HG03280 (cell line): ENCODE measurements at regions not wholly inside any gene's neighbourhood (a gene's known extent, or its start where the extent isn't known, plus 50 kb on each side); places are given as distances from the start of the nearest gene placed in this dataset.
"Not testable (repeated sequence)": the region's sequence is repeated elsewhere in the genome, so short reads cannot be mapped to it uniquely, and the experiment has no call there.

ENCODE experiments used
- ATAC-seq: cut with Tn5 transposase; IDR thresholded peaks from one replicate; pipeline ENCODE4 v1.9.1; 2021; ENCODE audit warnings: mild to moderate bottlenecking, moderate library complexity; ENCODE audit not compliant: unreplicated experiment

DNA sequence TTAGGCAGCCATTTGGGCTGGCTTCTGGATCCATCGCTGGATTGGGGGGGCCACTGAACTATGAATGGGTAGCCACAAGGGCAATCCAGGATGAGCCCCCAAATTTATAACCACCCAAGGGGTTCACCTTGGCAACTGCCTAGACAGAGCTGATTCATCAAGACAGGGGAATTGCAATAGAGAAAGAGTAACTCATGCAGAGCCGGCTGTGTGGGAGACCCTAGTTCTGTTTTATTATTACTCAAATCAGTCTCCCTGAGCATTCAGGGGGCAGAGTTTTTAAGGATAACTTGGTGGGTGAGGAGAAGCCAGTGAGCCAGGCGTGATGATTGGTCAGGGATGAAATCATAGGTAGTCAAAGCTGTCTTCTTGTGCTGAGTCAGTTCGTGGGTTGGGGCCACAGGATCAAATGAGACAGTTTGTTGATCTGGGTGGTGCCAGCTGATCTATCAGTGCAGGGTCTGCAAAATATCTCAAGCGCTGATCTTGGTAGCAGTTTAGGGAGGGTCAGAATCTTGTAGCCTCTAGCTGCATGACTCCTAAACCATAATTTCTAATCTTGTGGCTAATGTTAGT is 57.9 kb downstream of the DNAJB9 start:
- ATAC-seq, result no peak

DNA sequence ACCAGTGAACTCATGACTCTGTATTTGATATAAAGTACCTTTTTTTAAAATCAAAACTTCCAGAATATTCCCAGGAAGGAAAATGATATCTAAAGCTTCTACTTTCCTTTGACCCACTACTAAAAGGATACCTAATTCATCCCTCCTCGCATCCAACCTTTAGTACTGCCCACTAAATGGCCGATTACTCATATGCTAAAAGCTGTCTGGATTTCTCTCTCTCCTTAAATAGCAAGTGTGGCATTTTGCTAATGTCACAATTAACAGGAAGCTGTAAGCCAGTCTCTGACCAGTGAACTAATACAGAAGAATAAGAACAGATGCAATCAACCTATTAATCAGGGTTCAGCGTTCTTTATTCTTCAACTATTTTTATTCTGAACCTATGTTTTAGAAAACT is 59.0 kb downstream of the DNAJB9 start:
- ATAC-seq, result no peak

DNA sequence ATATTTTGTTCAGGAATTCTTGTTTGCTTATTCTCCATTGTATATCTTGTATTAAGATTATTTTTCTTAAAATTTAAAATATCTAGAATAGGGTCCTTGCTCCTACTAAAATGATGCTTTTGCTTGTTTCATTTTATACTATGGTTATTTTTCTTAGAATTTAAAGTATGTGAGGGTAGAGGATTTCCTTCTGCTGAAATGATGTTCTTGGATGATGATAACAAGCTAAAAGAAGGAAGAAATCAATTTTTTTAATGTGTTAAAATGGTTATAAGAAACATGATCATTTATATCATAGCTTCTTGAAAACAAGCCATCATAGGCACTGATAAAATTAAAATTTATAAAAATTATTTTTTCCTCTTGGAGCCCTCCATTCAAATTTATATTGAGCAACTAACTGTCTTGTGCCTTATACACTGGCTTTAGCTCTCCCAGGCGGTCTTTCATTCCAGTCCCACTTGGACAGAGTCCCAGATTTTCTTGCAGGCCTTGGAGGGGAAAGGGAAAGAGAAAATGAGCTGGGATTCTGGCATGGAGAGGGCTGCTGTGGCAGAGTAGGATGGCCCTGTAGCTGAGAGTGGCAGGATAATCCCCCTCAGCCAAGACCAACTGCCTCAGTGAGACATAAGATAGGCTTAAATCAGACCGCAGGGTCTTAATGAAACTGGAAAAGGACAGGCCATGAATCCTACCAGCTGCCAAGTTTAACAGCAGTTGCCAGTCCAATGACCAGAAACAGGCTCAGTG is 60.2 kb downstream of the DNAJB9 start:
- no peak for ATAC-seq

DNA sequence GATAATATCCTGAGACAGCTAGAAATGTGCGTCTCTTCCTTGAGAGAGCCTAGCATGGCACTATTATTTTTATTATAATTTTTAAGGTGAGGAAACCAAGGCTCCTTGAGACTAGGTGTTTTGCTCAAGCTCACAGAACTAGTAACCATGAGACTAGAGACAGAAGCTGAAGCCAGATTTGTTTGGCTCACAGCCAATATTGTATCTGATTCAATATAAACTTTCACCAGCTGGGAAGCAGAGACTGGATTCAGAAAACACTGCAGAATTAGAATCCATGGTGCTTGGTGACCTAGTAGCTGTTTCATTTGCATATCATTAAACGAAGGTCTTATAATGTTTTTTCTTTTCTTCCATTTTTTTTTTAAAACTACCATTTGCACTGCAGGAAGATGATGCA is 64.4 kb downstream of the DNAJB9 start:
- ATAC-seq, result no peak

DNA sequence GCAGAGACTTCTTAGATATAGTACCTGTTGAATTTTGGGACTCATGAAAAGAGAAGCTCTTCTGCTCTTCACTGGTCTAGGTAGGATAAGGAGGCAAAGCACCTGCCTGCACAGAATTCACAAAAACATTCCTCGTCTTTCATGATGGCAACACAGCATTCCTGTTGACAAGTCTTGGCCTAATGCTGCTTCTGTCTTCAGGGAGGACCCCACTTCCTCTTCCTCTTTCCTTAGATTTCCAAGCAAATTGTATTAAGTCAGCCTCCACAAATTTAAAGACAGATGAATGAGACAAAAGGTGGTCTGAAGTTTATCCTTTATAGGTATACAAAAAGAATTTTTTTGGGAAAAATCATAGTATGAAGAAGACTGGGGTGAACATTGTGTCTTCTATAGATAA is 64.9 kb downstream of the DNAJB9 start:
- ATAC-seq, result no peak

DNA sequence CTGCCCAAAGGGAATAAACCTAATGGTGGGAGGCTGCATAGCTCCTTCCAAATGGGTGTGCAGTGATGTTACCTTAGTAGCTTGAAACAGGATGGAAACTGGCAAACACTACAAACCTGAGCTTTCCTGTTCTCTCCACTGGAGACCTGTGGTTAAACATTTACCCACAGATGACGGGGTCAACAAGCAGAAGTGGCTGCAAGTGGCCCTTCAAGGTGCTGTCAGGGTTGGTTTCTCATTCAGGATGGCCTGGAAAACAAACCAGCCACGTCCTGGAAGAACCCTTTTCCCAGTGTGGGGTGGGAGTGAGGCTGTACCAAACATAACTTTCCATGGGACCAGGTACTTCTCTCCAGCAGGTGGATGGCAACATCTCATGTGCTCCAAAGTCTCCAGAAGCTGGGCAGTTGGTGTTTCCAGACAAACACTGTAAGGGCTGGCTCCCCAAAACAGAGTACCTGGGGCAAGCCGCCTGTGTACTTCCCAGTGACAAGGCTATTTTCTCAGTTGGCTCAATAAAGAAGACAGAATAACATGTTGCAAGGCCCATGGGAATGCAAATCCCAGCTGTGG is 67.5 kb downstream of the DNAJB9 start:
- no peak for ATAC-seq

DNA sequence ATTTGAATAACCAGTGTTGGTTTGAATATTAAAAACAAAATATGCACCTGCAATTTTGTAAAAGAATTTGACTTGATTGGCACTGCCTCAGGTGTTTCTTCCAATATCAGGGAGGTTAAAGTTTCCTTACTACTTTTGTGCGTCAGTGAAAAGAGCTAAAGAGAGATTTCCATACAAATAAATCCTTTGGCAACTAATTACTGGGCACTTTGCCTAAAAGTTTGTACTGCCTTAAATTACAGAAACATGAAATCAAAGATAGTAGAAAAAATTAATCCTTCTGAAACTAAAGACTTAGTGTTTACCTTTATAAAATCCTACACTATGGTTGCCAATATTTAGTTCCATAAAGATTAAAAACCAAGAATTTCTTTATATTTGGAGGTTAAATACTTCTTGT is 72.5 kb downstream of the DNAJB9 start:
- ATAC-seq, result no peak

DNA sequence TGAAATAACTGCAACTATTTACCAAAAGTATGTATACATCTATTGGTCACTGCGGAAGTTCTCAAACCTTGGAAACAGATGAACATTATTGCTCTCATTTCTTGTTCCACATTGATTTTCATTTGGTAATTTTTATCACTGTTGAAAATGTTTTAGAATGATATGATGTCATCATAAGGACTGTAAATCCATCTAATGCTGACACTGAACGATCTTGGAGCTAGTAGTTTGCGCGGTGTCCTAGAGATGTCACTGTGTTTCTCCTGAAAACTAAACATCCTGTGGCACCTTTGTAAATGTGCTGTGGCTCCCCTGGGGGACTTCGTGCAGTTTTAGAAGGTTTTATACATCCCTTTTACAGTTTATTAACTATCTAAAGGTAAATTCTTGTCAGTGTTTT is 73.5 kb downstream of the DNAJB9 start:
- ATAC-seq, result no peak

DNA sequence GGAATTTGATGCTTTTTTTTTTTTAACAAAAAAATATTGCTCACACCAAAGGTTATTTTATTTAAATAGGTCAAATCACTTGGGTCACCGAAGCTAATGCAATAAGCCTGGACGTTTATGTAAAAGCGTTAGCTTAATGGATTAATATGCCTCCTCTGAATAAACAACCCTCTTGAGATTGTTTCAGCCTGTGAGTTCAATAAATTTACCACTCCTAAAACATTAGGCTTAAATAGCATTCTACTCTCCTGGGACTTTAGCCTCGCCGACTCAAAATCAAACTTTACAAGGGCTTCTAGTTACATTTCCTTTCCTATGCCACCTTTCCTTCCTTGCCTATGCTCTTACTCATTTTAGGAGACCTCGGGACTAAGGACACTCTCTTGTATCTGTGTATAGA is 79.3 kb downstream of the DNAJB9 start:
- ATAC-seq, result no peak

DNA sequence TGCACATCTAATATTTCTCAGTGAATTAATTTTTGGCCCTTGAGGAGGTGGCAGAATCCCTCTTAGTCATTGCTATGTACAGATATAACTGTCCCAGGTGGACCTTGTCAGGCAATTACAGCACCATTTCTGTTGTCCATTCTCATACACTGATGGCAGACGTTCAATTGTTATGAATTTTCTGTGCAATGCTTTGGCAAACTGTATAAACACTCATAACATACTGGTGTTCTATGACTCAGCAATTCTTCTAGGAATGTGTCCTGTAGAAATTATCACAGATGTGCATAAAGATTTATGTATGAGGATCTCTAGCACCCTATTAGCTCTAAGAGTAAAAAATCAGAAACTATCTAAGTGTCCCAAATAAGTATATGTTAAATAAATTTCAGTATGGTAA is 80.8 kb downstream of the DNAJB9 start:
- no peak for ATAC-seq

DNA sequence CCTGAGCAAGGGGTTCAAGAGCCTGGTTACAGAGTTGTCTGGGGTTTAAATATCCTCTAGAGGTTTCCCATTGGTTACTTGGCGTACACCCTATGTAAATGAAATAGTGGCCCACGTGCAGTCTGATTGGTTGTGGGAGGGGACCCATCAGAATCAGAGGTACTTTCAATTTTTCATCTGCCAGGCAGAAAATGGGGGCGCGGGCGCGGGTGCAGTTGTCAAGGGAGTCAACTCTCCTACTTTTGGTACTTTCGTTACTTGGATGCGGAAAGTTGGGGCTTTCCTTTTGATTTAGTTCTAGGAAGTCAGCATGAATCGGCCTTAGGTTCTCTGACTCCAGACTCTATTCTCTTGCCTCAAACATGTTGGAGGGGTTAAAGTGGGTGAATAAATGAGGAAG is 83.2 kb downstream of the DNAJB9 start:
- ATAC-seq, result no peak

DNA sequence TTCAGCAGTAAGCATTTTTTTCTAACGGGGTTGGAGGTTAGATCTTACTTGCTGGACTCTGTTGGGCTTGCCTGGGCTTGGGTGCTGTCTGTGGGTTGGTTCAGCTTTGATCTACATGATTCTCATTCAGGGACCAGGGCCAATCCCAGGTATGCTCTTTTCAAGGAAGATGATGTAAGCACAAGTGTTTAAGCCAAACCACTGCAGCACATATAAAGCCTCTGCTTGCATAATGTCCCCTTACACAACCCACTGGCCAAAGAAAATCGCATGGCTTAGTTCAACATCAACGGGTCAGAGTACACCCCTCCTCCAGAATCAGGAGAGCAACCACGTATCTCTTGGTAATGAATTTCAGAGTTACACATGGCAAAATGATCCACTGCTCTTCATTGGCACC is 83.9 kb downstream of the DNAJB9 start:
- ATAC-seq, result no peak

DNA sequence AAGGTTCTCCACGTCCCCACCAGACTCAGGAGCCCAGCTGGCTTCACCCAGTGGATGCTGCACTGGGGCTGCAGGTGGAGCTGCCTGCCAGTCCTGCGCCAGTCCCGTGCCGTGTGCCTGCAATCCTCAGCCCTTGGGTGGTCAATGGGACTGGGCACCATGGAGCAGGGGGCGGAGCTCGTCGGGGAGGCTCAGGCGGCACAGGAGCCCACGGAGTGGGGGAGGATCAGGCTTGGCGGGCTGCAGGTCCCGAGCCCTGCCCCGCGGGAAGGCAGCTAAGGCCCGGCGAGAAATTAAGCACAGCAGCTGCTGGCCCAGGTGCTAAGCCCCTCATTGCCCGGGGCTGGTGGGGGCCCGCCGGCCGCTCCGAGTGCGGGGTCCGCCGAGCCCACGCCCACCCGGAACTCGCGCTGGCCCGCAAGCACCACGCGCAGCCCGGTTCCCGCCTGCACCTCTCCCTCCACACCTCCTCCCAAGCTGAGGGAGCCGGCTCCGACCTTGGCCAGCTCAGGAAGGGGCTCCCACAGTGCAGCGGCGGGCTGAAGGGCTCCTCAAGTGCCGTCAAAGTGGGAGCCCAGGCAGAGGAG is 87.6 kb downstream of the DNAJB9 start:
- not testable (repeated sequence) for ATAC-seq

DNA sequence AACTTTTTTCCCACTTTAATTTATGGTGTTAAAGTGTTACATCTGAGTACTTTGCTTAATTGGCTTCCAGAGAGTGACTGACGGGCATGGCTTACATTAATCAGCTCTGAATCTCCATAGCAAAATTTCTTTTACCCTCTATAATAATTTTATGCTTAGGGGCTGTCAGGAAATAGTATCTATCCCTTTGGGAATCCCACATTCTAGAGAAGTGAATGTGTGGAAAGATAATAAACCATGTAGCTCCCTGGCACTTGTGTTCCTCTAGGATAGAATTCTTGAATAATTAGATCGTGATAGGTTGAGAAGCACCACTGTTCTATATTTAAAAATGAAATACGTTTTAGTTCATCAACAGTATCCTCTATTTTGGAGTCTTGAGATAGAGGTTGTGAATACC is 89.6 kb downstream of the DNAJB9 start:
- no peak for ATAC-seq

DNA sequence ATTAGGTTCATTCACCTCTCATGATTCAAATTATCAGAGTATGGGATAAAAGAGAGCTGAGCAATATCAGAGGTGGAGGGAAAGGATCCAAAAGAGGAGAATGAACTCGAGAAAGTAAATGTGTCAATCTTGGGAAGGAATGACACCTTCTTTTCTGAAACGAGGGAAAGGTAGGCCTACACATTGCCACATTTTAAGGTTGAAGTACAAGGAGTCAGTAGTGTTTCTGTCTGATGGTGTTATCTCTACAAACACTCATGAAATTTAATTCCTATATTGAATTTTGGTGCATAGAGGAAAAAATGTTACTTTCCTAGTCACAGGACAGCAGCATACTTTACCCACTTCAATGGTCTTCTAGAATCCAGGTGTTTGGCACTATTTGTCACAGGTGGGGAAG is 90.2 kb downstream of the DNAJB9 start:
- no peak for ATAC-seq

DNA sequence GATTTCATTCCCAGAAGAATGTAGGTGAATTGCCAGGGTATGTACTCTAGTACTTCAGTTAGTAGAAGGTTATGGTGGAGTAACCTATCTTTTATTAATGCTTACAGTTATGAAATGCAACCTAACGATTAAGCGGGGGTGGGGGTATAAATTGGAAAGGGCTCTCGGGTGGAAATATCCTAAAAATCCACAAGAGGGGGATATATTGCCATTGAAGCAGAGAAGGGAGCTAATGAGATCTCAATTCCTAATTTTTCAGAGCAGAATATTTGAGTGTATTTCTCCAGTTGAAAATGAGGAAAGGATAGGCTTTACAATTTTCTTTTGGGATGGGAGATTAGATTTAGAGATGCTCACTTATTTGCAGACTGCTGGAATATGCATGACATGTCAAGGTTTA is 90.8 kb downstream of the DNAJB9 start:
- ATAC-seq, result no peak

DNA sequence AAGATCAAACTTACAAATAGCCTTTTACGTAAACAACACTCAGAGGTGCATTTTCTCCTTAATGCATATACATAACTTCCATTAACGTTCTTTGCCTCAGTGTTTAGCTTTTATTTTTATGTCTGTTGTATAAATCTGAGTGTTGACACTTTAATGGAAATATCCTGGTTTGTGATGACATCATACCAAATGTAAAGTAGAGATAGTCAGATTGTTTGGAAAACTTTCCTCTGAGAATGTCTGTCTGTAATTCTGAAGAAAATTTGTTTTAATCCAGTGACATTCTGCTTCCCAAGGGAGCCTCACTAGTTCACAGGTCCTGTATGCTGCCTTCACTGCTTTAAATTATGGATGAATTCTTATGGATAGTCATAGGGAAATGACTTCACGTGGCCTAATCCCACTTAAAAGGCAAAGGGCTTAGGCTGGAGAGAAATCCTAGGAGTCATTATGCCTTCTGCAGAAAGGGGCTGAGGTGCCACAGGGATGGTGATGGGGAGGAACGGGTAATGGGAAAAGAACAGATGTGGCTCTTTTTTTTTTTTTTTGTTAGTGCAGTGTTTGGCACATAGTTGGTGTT is 93.2 kb downstream of the DNAJB9 start:
- ATAC-seq, result no peak

DNA sequence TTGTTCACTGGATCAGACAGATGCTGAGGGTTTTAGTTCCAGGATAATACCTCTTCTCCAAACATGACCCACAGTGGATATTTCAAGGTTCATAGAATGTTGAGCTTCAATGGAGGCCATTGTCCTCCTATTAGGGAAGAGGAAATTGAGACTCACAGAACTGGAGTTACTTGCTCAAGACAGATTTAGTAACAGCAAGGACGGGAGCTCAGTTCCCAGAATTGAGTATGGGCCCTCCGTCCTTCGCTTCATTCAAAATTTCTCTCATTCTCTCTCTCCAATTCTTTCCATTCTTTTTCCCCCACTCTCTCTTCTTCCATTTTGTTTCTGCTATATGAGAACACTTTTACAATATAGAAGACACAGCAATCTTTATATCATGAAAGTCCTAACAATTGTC is 94.0 kb downstream of the DNAJB9 start:
- ATAC-seq, result no peak

DNA sequence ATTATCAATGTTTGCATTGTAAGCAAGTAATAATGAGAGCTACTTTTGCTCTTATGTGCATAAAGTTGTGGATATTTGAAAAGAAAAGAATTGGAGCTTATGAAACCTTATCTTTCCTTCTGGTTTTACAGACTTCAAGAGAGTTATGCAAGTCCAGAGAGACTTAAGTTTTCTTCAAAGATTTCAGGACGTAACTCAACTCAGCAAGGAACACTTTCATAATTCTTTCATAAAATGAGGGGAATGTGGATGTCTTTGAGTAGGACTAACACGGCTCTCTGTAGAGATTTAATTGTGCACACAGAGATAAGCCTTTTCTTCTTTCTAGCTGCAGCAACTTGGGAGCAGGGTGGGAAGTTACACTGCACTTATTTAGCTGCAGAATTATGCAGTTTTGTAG is 97.5 kb downstream of the DNAJB9 start:
- no peak for ATAC-seq

DNA sequence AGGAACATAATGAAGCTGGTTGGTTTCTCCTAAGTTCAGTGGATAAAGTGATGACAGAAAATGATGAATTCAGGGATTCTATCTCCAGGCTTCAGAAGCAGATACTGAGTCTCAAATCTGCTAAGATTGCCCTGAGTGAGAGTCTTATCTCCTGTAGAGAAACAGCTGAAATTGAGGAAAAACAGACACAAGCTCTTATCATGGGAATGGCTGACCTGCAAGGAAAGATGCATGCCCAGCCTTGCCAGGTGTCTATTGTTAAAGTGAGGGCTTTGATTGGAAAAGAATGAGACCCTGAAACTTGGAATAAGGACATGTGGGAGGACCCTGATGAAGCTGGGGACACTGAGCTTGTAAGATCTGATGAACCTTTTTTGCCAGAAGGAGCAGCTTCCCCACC is 100.3 kb downstream of the DNAJB9 start:
- no peak for ATAC-seq

DNA sequence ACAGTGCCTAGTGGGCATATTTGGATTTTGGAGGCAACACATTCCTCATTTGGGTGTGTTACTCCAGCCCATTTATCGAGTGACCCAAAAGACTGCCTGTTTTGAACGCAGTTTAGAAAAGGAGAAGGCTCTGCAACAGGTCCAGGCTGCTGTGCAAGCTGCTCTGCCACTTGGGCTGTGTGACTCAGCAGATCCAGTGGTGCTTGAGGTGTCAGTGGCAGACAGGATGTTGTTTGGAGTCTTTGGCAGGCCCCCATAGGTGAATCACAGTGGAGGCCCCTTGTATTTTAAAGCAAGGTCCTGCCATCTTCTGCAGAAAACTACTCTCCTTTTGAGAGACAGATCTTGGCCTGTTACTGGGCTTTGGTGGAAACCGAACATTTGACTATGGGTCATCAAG is 104.0 kb downstream of the DNAJB9 start:
- not testable (repeated sequence) for ATAC-seq

DNA sequence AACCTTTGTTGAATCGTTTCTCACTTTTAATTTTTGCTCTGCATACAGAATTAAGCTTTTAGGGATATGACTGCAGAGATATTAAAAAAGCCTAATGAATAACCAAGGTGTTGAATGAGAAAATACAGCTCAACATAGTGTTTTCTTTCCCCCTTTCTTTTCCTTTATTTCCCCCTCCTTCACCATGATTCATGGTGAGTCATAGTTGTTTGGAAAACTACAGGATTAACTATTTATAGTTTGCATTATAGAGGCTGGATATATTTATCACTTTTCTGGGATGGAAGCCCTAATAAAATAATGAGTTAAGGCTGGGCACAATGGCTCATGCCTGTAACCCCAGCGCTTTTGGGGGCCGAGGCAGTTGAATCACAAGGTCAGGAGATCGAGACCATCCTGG is 115.0 kb downstream of the DNAJB9 start:
- ATAC-seq, result no peak
